AG20443 (cell line): ENCODE measurements at regions not wholly inside any gene's neighbourhood (a gene's known extent, or its start where the extent isn't known, plus 50 kb on each side); places are given as distances from the start of the nearest gene placed in this dataset.
"Not testable (repeated sequence)": the region's sequence is repeated elsewhere in the genome, so short reads cannot be mapped to it uniquely, and the experiment has no call there.

Experiments used
- DNase-seq: peaks from one replicate; pipeline ENCODE4 v3.0.0; 2012; ENCODE audit warnings: low spot score, mixed read lengths

GRCh38 chr10:64732372-64732957, 1211.3 kb downstream of the REEP3 start:
- no peak for DNase-seq

GRCh38 chr10:64733980-64734379, 1212.8 kb downstream of the REEP3 start:
- no peak for DNase-seq

GRCh38 chr10:64738462-64738861, 1217.3 kb downstream of the REEP3 start:
- DNase-seq = no peak

GRCh38 chr10:64745565-64745964, 1224.4 kb downstream of the REEP3 start:
- no peak for DNase-seq

- DNase-seq = no peak
Observed at GRCh38 chr10:64750672-64751071, 1229.5 kb downstream of the REEP3 start.

DNA sequence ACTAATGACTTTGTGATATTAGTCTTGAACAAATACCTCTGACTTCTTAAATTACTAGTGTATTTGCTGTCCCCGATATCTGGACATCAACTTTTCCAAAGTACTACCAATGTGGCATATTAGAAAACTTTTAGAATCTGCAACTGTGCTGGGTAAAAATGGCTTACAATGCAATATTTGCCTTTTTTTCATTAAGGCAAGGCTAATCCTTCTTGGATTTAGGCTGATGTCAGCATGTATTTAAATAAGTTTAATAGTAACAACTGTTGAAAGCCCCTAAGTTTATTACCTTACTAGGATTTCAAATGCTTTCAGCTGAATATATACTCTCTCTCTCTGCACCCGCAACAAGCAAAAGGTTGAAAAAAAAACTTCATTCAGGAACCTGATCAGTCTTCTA, 1232.3 kb downstream of the REEP3 start:
- DNase-seq = no peak

GRCh38 chr10:64760371-64760770, 1239.2 kb downstream of the REEP3 start:
- no peak for DNase-seq

- no peak for DNase-seq
Observed at GRCh38 chr10:64762861-64763260, 1241.7 kb downstream of the REEP3 start.

DNA sequence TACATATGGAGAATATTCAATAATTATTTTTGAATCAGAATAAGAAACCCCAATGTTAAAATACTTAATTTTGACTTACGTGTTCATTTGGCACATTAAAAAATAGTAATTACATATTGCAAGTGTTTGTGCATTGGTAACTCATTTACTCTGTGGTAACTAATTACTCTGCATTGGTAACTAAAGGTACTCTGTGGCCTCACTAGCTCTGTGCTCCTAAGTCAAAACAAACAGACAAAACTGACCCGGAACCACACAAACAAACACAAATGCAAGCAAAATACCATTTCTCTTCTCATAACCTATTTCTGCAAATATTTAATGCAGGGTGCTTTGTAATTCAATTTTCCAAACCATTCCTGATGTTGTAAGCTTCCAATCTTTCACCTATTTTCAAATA, 1244.3 kb downstream of the REEP3 start:
- DNase-seq = no peak

DNA sequence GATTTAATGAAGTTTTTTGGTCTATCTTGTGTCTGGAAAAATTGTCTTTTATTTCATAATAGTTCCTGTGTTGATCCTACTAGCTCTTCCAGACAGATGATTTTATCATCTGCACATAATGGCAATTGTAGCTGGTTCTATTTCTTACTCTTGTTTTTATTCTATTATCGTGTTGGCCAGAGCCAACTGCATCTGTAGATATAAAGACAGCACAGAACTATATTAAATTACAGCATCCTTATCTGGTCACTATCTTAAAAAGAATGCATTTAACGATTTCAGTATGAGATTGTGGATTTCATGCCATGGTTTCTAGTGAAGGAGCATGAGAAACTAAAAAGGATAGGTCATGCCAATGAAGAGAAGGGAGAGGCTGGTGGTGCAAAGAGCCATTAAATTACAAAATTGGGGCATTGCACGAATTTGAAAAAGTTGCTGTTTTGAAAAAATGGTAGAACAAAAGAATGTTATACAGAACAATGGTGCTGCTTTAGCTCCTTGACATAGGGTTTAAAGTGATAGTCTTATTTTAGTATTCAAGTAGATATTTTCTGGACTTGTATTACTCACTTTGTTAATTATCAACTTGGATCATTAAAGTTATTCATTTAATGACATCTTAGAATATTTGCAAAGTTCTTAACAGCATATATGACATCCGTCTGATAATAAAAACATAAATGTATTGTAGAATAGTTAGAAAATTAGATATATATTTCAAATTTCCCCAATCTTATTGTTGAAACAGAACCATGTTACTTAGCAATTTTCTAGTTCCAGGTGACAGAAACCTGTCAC, 1250.3 kb downstream of the REEP3 start:
- no peak for DNase-seq

DNA sequence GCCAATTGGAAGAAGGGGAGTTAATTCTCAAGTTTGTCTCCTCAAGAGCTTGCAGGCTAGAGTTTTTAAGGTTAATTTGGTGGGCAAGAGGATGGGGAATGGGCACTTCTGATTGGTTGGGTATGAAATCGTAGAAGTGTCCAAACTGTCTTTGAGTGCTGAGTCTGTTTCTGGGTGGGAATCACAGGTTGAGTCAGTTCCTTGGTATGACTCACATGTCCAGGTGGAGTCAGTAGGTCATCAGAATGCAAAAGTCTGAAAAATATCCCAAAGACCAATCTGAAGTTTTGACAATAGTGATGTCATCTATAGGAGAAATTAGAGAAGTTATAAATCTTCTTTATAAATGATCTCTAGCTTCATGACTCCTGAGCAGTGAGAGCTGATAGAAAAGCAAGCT, 1252.2 kb downstream of the REEP3 start:
- DNase-seq = no peak

GRCh38 chr10:64784451-64784850, 1263.2 kb downstream of the REEP3 start:
- not testable (repeated sequence) for DNase-seq

GRCh38 chr10:64785816-64786215, 1264.6 kb downstream of the REEP3 start:
- no peak for DNase-seq

GRCh38 chr10:64786989-64787388, 1265.8 kb downstream of the REEP3 start:
- no peak for DNase-seq

DNA sequence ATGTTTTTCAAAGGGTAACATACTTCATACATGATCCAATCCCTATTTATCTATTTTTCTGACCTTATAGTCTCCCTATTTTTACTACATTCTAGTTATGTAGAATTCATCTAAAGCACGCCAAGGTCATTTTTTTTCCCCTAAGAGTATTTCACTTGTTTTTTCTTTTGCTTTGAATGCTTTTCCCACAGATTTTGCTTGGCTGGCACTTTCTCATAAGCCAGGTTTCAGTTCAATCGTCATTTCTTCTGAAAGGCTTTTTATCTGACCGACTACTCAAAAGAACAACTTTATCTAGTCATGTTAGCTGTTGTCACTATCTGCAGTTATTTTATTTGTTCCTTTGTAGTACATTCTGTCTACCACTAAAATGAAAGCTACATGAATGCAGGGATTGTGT, 1274.6 kb downstream of the REEP3 start:
- DNase-seq = no peak

DNA sequence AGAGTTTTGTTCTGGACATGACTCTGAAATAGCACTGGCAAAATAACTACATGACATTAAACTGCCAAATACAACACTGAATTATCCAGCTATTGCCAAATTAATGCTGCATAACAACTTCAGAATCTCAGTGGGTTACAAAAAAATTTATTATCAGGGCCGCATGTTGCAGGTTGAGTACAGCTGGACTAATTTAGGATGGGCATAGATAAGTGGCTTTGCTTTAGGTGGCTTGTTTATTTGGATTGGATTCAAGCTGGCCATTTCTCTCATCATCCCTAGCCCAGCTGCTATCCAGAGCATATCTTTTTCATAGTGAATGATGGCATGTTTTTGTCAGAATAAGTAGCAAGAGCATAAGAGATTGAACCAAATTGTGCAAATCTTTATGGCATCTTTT, 1277.1 kb downstream of the REEP3 start:
- DNase-seq = no peak

GRCh38 chr10:64808233-64808632, 1287.0 kb downstream of the REEP3 start:
- DNase-seq = not testable (repeated sequence)

DNA sequence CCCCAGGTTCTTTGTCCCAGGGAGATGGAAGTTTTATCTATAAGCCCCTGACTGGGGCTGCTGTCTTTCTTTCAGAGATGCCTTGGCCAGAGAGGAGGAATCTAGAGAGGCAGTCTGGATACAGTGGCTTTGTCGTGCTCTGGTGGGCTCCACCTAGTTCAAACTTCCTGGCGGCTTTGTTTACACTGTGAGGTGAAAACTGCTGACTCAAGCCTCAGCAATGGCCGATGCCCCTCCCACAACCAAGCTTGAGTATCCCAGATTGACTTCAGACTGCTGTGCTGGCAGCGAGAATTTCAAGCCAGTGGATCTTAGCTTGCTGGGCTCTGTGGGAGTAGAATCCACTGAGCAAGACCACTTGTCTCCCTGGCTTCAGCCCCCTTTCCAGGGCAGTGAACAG, 1288.8 kb downstream of the REEP3 start:
- not testable (repeated sequence) for DNase-seq

DNA sequence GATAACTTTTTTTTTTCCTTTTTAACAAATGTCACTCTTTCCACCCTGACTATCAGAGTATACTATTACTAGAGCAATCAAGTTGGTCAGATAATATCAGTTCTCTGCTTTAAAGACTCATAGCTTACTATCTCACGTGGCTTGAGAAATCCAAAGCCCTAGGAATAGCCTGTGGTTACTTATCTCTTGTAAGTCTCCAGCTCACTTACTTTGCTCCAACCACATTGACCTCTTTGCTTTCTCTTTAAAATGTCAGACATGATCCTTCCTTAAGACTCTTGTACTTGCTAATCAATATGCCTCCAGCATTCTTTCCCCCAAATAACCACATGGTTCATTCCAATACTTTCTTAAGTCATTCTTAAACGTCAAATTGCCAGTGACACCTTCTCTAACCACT, 1292.2 kb downstream of the REEP3 start:
- DNase-seq = no peak

GRCh38 chr10:64814201-64814600, 1293.0 kb downstream of the REEP3 start:
- no peak for DNase-seq

GRCh38 chr10:64829888-64830412, 1308.7 kb downstream of the REEP3 start:
- no peak for DNase-seq

- no peak for DNase-seq
Observed at GRCh38 chr10:64830869-64831268, 1309.7 kb downstream of the REEP3 start.

DNA sequence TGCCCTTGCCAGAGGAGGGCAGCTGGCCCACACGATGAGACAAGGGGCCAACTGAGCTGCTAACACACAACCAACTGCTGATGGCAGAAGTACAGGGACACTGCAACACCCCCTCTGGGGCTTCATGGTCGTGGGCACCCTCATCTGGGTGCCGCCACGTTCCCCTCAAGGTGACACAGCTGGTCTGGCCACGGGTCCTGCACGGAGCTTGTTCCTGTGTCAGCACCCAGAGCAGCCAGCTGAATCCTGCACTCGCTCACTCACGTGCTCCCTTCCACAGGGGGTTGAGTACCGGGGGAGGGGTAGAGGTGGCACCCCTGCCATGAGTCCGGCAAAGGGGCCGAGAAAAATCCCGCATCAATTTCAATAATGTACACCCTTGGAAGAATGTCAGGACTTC, 1319.1 kb downstream of the REEP3 start:
- DNase-seq = no peak

DNA sequence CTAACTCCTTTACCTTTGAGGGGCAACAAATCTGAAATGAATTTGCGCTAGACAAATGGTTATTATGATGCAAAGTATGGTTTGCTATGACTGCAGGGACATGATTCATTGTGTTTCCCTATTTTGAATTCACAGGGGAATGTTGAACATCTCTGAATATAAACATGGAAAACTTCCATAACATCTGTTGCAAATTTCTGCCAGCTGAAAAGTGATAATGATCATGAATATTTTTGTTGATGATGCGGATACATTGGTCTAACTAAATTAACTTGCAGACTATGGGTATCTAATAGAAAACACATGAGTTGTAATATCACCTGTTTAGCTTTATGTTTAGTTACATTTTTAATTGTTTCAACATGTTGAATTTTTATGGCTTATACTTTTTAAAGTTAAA, 1325.5 kb downstream of the REEP3 start:
- DNase-seq = no peak
